HCT116 (cell line): ENCODE measurements at regions not wholly inside any gene's neighbourhood (a gene's known extent, or its start where the extent isn't known, plus 50 kb on each side); places are given as distances from the start of the nearest gene placed in this dataset.
A peak's percentile ranks its signal among the peaks of the same experiment; 100 is the strongest.

ENCODE experiments used
- ATAC-seq: fragments of 200-7000 bp; cut with Tn5 transposase; 2 replicates; pipeline ENCODE4 v1.9.1; 2020; ENCODE audit warnings: mild to moderate bottlenecking, moderate library complexity
- BruUV-seq: library from RNA; stranded (reverse); fragments of 400-500 nt; replicated peaks from 2 replicates; lab custom pipeline; 2021; lab: Mats Ljungman, UMichigan
- CTCF ChIA-PET: fragments of 300-600 bp; sonication (Branson Sonifier 250); formaldehyde crosslinking; loops from one replicate; lab custom pipeline; 2021; ENCODE audit warnings: antibody characterized with exemption; lab: Charles Lee
- POLR2A ChIA-PET: fragments of 300-600, 350-600 bp; sonication (Branson Sonifier 250); formaldehyde crosslinking; loops from one replicate; lab custom pipeline; 2021; ENCODE audit warnings: antibody characterized with exemption; lab: Charles Lee
- RAD21 ChIA-PET, 2 experiments: fragments of 300-600 bp; sonication (Branson Sonifier 250); formaldehyde crosslinking; loops; one replicate each; lab custom pipeline; 2023; ENCODE audit warnings: low total read pairs in 2 of 2; ENCODE audit not compliant: uncharacterized antibody in 2 of 2, unreplicated experiment in 2 of 2, low non-redundant PET in 1 of 2; lab: Charles Lee
- DNase-seq: peaks from one replicate; pipeline ENCODE4 v3.0.0-alpha.2; 2010; ENCODE audit warnings: low read depth, low spot score
- H2AFZ ChIP-seq: fragments of 200-600 bp; shearing (Covaris generic), sonication (generic); 2 replicates; pipeline ENCODE4 v1.6.1; 2017; ENCODE audit warnings: low read depth, mixed run types, mixed read lengths, antibody characterized with exemption, low read length; ENCODE audit not compliant: poor library complexity, severe bottlenecking
- H3K27ac ChIP-seq: 2 replicates; pipeline ENCODE4 v1.5.1; 2012; ENCODE audit warnings: low read depth, low read length
- H3K27me3 ChIP-seq: fragments of 200-600 bp; sonication (generic); 2 replicates; pipeline ENCODE4 v1.6.1; 2016; ENCODE audit warnings: mixed run types, low read length, mixed read lengths; ENCODE audit not compliant: insufficient read depth
- H3K36me3 ChIP-seq, 2 experiments: fragments of 200-500 bp in 1 of 2; fragments of 200-600 bp in 1 of 2; sonication (Bioruptor generic) in 1 of 2; sonication (generic) in 1 of 2; 2 replicates each; pipeline versions ENCODE4 v1.5.1 to v1.6.1; 2014 to 2016; ENCODE audit warnings: low read length in 2 of 2, inconsistent platforms in 1 of 2, mixed read lengths in 1 of 2, mixed run types in 1 of 2; ENCODE audit not compliant: insufficient read depth in 2 of 2, control insufficient read depth in 1 of 2
- H3K4me1 ChIP-seq, 2 experiments: fragments of 200-600 bp in 1 of 2; sonication (generic) in 1 of 2; 2 replicates each; pipeline versions ENCODE4 v1.5.1 to v1.6.1; 2012 to 2017; ENCODE audit warnings: low read length in 2 of 2, inconsistent platforms in 1 of 2, mild to moderate bottlenecking in 1 of 2, mixed read lengths in 1 of 2, mixed run types in 1 of 2, moderate library complexity in 1 of 2; ENCODE audit not compliant: insufficient read depth in 2 of 2, control insufficient read depth in 1 of 2
- H3K4me2 ChIP-seq: fragments of 200-600 bp; sonication (generic); 2 replicates; pipeline ENCODE4 v1.6.1; 2017; ENCODE audit warnings: mixed run types, low read length, mixed read lengths
- H3K4me3 ChIP-seq, 2 experiments: fragments of 200-600 bp in 1 of 2; sonication (generic) in 1 of 2; replicated peaks in 1 of 2; 2 replicates each; pipeline ENCODE4 v1.5.1; 2011 to 2016; ENCODE audit warnings: low read length in 2 of 2, control low read depth in 1 of 2, low read depth in 1 of 2, mild to moderate bottlenecking in 1 of 2, mixed read lengths in 1 of 2, mixed run types in 1 of 2
- H3K79me2 ChIP-seq: fragments of 200-600 bp; sonication (generic); 2 replicates; pipeline ENCODE4 v1.6.1; 2017; ENCODE audit warnings: mild to moderate bottlenecking, mixed run types, low read length, moderate library complexity, mixed read lengths; ENCODE audit not compliant: insufficient read depth
- H3K9ac ChIP-seq: fragments of 200-600 bp; sonication (generic); 2 replicates; pipeline ENCODE4 v1.6.1; 2016; ENCODE audit warnings: low read length, mixed read lengths
- H3K9me2 ChIP-seq: fragments of 200-600 bp; sonication (generic), shearing (Covaris generic); 2 replicates; pipeline ENCODE4 v1.6.1; 2017; ENCODE audit warnings: mixed run types, mild to moderate bottlenecking, moderate library complexity; ENCODE audit not compliant: insufficient read depth
- H3K9me3 ChIP-seq, 2 experiments: fragments of 200-500 bp in 1 of 2; fragments of 200-600 bp in 1 of 2; sonication (Bioruptor generic) in 1 of 2; sonication (generic) in 1 of 2; 2 replicates each; pipeline ENCODE4 v1.6.1; 2014 to 2017; ENCODE audit warnings: low read length in 2 of 2, mixed read lengths in 2 of 2, inconsistent platforms in 1 of 2, low read depth in 1 of 2, mild to moderate bottlenecking in 1 of 2, mixed run types in 1 of 2, moderate library complexity in 1 of 2; ENCODE audit not compliant: control insufficient read depth in 1 of 2, insufficient read depth in 1 of 2
- H4K20me1 ChIP-seq: fragments of 200-600 bp; sonication (generic), shearing (Covaris generic); 2 replicates; pipeline ENCODE4 v1.6.1; 2017; ENCODE audit warnings: mixed run types, mild to moderate bottlenecking, moderate library complexity; ENCODE audit not compliant: insufficient read depth
- CBX3 ChIP-seq: IDR thresholded peaks from 2 replicates; pipeline ENCODE4 v1.6.1; 2012; ENCODE audit warnings: low read depth
- ELF1 ChIP-seq: IDR thresholded peaks from 2 replicates; pipeline ENCODE4 v1.6.1; 2012; ENCODE audit warnings: low read depth, borderline replicate concordance
- EZH2 ChIP-seq: fragments of 200-600 bp; sonication (generic); IDR thresholded peaks from 2 replicates; pipeline ENCODE4 v1.6.1; 2017; ENCODE audit warnings: antibody characterized with exemption, mixed run types
- FOSL1 ChIP-seq: IDR thresholded peaks from 2 replicates; pipeline ENCODE4 v1.6.1; 2012; ENCODE audit warnings: low read depth
- RAD21 ChIP-seq: IDR thresholded peaks from 2 replicates; pipeline ENCODE4 v1.6.1; 2012; ENCODE audit warnings: low read depth, mild to moderate bottlenecking
- SP1 ChIP-seq: IDR thresholded peaks from 2 replicates; pipeline ENCODE4 v1.6.1; 2012; ENCODE audit warnings: low read depth
- SRF ChIP-seq: IDR thresholded peaks from 2 replicates; pipeline ENCODE4 v1.6.1; 2012; ENCODE audit warnings: low read depth
- YY1 ChIP-seq: IDR thresholded peaks from 2 replicates; pipeline ENCODE4 v1.6.1; 2011; ENCODE audit warnings: low read length, low read depth, moderate library complexity, mild to moderate bottlenecking; ENCODE audit not compliant: insufficient replicate concordance; ENCODE audit errors: extremely low read depth
- ZFX ChIP-seq: fragments of 450-650 bp; IDR thresholded peaks from 2 replicates; pipeline ENCODE4 v1.6.1; 2017
- intact Hi-C: fragments of 100-400 bp; cut with micrococcal nuclease; formaldehyde crosslinking; loops from 2 replicates; pipeline ENCODE4 v1.10.0; 2022
- TF ChIP-seq, protein P1 (sequence below): IDR thresholded peaks from 2 replicates; pipeline ENCODE4 v1.6.1; 2012
- TF ChIP-seq, protein P2 (sequence below), 3 experiments: fragments of 200-600 bp in 1 of 3; sonication (generic) in 1 of 3; IDR thresholded peaks in 2 of 3; conservative IDR thresholded peaks in 1 of 3; 2 replicates each; pipeline ENCODE4 v1.5.1; 2012 to 2017; ENCODE audit warnings: low read depth in 2 of 3, low read length in 2 of 3, antibody characterized with exemption in 1 of 3, borderline replicate concordance in 1 of 3, control low read depth in 1 of 3, mild to moderate bottlenecking in 1 of 3, mixed read lengths in 1 of 3, mixed run types in 1 of 3, moderate library complexity in 1 of 3; ENCODE audit not compliant: insufficient read depth in 1 of 3

DNA sequence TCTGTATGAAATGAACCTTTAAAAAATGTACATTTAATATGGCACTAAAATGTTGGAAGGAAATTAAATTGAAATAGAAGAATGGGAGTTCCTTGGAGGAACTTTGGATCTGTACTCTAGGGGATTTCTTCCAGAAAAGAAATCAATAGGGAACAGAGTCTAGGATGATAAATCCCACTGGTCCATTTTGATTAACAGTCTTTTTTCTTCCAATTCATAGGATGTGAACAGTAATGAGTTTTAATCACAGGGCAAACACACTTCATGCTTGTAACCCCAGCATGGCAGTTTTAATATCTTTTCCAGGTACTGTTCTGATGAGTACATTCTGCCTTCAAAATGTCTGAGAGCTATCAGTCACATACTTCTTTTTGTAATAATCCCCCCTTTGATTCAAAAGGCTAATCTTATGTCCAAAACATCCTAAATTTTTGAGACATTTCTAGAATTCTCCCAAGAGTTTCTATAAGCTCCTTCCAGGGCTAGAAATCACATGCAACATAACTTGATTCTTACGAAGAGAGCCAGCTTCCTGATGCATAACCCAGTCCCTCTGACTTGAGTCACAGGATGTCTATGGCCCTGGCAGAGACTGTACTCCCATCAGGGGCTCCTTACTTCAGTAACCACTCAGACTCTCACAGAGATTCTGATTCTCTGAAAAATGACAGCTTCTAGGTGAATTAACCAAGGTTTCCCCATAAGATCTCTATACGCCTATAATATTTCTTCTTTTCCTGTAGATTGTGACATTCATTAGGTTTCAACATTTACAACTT is 112.9 kb downstream of the SLC36A4 start:
- TF ChIP-seq, protein P1, sequence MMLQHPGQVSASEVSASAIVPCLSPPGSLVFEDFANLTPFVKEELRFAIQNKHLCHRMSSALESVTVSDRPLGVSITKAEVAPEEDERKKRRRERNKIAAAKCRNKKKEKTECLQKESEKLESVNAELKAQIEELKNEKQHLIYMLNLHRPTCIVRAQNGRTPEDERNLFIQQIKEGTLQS, result no peak
- TF ChIP-seq YY1, result no peak
- TF ChIP-seq SP1, result no peak
- TF ChIP-seq EZH2, result no peak
- Histone ChIP-seq H3K4me1 (no peaks in the 10 kb centered on the region), H3K9ac (no peak overlapping the region), H3K4me3 (no peak overlapping the region), H3K79me2 (no peaks in the 10 kb centered on the region), H3K9me2 (no peaks in the 10 kb centered on the region), H2AFZ (no peak overlapping the region), H3K36me3 (no peaks in the 10 kb centered on the region), H3K4me2 (no peak overlapping the region), H3K9me3 (no peaks in the 10 kb centered on the region), H4K20me1 (no peaks in the 10 kb centered on the region), H3K27me3 (no peaks in the 10 kb centered on the region), H3K27ac (no peak overlapping the region)
- no peak for DNase-seq
- POLR2A ChIA-PET, result interaction anchor here (0.6 kb wide), 1 partner anchor 132 kb away, joined by 3 read pairs; no protein-coding TSS in a partner anchor
- ATAC-seq, result no peak
- BruUV-seq, result no TSS peak
- intact Hi-C loops, result no loop called here
- CTCF ChIA-PET, result interaction anchor here (0.6 kb wide), 1 partner anchor 8 kb away, joined by 3 read pairs; no protein-coding TSS in a partner anchor
- RAD21 ChIA-PET, result no interaction called here

DNA sequence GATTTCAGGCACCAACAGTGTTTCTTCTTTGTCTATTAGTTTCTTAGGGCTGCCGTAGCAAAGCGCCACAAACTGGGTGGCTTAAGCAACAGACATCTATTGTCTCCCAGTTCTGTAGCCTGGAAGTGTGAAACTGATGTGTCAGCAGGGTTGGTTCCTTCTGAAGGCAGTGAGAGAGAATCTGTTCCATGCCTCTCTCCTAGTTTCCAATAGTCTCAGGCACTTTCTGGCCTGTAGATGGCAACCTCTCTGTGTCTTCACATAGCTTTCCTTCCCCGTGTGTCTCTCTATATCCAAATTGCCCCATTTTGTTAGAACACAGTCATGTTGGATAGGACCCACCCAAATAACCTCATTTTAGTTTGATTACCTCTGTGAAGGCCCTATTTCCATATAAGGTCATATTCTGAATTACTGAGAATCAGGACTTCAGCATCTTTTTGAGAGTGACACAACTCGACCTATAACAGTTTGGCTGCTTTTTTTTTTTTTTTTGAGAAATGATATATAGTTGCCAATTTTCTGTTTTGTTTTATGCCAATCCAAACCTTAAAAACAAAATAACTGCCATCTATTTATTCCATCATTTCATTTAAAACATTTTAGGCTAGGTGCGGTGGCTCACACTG is 108.2 kb downstream of the SLC36A4 start:
- peak; percentile 99 for ATAC-seq
- intact Hi-C loops, result no loop called here
- Histone ChIP-seq H3K79me2 (no peaks in the 10 kb centered on the region), H3K36me3 (no peaks in the 10 kb centered on the region), H3K4me2 (no peak overlapping the region; the same call in 1 of the 2 replicates), H3K9me2 (no peaks in the 10 kb centered on the region), H2AFZ (peak overlapping the region; percentile 40), H4K20me1 (no peaks in the 10 kb centered on the region), H3K9ac (no peak overlapping the region), H3K9me3 (no peaks in the 10 kb centered on the region), H3K27me3 (no peaks in the 10 kb centered on the region), H3K4me1 (no peaks in the 10 kb centered on the region), H3K4me3 (no peak overlapping the region), H3K27ac (no peak overlapping the region)
- no peak for TF ChIP-seq FOSL1
- no peak for TF ChIP-seq SP1
- TF ChIP-seq SRF, result 0 out of 2 replicates have a peak, but pooled peaks have one; percentile 29
- TF ChIP-seq CBX3, result peak; percentile 57; the same call in 1 of the 2 replicates
- peak; percentile 51 for TF ChIP-seq RAD21
- TF ChIP-seq ELF1, result no peak
- TF ChIP-seq, protein P1, result no peak
- TF ChIP-seq ZFX, result no peak
- no peak for TF ChIP-seq EZH2
- TF ChIP-seq, protein P2, sequence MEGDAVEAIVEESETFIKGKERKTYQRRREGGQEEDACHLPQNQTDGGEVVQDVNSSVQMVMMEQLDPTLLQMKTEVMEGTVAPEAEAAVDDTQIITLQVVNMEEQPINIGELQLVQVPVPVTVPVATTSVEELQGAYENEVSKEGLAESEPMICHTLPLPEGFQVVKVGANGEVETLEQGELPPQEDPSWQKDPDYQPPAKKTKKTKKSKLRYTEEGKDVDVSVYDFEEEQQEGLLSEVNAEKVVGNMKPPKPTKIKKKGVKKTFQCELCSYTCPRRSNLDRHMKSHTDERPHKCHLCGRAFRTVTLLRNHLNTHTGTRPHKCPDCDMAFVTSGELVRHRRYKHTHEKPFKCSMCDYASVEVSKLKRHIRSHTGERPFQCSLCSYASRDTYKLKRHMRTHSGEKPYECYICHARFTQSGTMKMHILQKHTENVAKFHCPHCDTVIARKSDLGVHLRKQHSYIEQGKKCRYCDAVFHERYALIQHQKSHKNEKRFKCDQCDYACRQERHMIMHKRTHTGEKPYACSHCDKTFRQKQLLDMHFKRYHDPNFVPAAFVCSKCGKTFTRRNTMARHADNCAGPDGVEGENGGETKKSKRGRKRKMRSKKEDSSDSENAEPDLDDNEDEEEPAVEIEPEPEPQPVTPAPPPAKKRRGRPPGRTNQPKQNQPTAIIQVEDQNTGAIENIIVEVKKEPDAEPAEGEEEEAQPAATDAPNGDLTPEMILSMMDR (IDR thresholded peaks at IDR 0.05 in 2 of 3, conservative IDR thresholded peaks at IDR 0.05 in 1 of 3; ENCODE audit: borderline replicate concordance in 1 of 3, insufficient read depth in 1 of 3, low read depth in 2 of 3, low read length in 2 of 3), result peak; percentile 33 to 75 (median 60); a peak in 4 of 6 replicates
- CTCF ChIA-PET, result interaction anchor here (0.7 to 2.2 kb wide), 8 partner anchors 10 to 148 kb away, joined by 3 to 11 read pairs (median 5); no protein-coding TSS in a partner anchor
- RAD21 ChIA-PET, result no interaction called here
- no TSS peak for BruUV-seq
- peak; percentile 52 for DNase-seq
- POLR2A ChIA-PET, result no interaction called here
